HG02623 (cell line): ENCODE measurements at regions not wholly inside any gene's neighbourhood (a gene's known extent, or its start where the extent isn't known, plus 50 kb on each side); places are given as distances from the start of the nearest gene placed in this dataset.

Source experiments
- ATAC-seq: cut with Tn5 transposase; IDR thresholded peaks from one replicate; pipeline ENCODE4 v1.9.1; 2021; ENCODE audit warnings: moderate library complexity; ENCODE audit not compliant: unreplicated experiment

- no peak for ATAC-seq
Measured at GRCh38 chr2:64848945-64849344, 140.3 kb upstream of the SLC1A4 start.

DNA sequence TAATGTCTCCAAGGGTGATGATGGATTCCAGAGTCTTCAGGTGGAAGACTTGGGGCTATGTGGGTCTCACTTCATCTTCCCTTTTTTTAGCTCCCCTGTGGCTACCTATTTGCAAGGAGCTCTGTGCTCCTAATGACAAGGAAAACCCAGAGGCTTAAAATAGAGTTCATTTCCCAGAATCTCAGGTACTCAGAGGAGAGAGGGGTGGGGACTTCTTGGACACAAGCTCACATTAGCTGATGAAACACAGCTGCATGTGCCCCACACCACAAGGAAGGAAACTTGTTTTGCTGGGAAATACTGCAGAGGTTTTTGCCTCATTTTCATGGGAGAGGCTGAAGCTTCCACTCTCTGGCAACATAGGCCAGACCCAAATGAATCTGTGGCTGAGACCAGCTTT lies 138.6 kb upstream of the SLC1A4 start:
- no peak for ATAC-seq

DNA sequence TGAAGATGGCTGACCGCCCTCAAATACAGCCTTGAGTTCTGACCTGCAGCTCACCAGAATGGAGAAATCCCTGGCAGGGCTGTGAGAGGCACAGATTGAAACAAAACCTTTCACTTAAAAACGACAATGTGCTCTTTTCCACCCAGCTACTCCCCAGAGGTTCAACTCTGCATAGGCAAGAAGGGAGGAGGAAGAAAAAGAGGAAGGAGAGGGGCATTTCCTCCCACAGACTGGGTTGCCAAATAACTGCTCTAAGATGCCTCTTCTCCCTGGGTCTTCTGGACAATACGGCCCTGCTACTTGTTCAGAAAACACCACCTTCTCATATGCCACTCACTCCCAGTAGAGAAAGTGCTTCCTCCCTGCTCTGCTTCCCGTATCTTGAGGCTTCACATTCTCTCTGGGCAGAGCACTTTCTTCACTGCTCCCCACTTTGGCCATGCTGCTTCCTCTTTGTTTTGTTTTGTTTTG lies 136.4 kb upstream of the SLC1A4 start:
- ATAC-seq: no peak

- ATAC-seq: no peak
Measured at GRCh38 chr2:64853306-64853705, 135.9 kb upstream of the SLC1A4 start.

DNA sequence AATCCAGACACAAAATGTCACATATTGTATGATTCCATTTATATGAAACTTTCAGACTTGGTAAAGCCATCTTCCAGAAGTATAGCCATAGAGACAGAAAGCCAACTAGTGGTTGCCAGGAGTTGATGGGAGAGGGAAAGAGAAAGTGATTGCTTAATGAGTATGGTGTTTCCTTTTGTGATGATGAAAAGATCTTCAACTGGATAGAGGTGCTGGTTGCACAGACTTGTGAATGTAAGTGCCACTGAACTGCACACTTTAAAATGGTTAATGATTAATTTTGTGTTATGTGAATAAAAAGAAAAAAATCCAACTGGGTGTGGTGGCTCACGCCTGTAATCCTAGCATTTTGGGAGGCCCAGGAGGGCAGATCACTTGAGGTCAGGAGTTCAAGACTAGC lies 135.3 kb upstream of the SLC1A4 start:
- no peak for ATAC-seq

- no peak for ATAC-seq
Measured at GRCh38 chr2:64854773-64855237, 134.4 kb upstream of the SLC1A4 start.

DNA sequence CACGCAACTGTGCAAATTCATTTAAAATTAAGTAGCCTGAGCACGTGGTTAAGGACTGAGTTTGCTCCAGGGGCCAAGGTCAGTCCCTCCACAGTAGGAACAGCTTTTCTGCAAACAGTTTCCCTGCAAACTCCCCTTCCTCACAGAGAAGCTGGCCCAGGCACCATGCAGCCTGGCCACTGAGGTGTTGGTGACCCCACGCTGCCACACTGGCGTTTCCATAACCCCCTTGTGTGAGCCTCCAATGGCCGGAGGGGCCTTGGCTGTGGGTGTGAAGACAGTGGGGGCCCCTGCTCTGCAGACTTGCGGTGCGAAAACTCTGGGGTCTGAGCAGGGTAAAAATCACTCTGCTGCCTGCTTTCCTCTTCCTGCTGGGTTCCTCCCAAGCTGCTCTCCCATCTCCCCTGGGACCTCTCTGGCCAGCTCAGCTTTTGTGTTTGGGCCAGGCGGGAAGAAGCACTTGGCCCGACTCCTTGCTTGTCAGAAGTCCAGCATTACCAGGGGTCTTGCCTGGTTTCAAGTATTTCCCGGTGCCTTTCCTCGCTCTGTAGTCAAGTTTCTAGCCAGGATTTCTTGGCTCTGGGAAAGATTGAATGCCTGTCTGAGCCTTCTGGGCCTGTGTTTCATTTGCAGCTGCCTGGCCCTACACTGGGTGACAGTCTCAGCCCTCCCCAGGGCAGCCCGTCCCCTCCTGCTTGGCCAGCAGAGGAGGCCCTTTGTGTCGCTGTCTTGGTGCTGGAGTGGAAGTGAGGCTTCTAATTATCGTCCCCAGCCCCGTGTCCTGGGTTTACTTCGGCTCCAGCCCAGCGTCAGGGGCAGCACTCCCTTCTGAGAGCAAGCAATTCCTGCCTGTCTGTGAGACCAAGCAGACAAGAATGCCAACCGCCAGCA lies 131.4 kb upstream of the SLC1A4 start:
- no peak for ATAC-seq

DNA sequence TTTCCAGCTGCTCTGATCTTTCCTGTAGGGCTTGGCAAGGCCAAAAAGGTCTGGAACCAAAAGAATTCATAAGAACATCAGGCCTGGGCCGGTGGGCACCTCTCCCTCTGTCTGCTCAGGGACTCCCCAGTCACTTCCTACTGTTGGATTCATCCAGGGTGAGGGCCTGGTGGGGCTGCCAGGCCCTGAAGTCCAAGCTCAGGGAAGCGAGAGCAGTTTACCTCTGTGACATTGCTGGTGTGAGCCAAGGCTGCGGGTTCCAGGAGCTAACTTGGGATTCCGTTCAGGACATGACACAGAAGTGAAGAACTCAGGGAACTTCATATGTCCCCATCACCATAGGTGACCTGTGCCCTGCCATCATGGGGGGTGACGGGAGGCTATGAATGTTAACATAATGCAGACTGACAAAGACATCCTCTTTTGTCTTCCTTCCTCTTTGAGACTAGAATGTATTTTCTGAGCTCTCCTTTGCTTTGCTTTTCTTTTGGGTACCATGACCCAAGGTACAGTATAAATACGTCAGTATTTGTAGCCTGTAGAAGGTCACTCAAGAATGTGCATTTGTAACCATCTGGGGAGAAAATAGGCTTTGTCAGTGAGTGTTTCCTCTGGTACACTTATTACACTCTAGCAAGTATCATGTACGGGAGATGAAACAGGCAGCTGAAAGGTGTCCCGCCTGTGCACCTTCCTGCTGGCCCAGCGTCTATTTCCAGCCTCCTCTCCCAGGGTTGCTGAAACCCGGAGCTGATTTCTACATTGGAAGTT lies 130.5 kb upstream of the SLC1A4 start:
- no peak for ATAC-seq

GRCh38 chr2:64859312-64860212 lies 129.6 kb upstream of the SLC1A4 start:
- ATAC-seq: no peak

DNA sequence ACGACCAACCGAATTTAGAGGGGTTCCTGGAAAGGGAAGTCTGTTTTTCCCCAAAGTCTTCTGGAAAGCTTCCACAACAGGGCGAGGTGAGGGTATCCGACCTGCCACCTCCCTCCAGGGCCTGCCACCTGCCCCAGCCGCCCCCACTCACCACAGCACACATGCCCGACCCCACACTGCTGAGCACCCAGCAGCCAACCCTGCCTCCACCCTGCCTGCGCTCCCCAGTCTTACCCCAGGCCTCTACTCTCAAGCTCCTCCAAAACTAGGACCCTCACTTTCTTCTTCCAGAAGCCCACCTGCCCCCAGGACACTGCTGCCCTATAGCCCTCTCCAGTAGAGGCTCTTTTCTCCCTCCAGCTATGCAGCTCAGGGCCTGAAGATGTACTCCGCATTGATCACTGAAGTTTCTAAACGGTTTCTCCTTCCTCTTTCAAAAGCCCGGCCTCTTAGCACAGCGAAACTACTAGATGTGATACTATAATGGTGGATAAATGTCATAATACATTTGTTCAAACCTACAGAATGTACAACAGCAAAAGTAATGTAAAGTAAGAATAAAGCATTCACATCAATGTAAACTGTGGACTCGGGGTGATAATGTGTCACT lies 128.8 kb upstream of the SLC1A4 start:
- no peak for ATAC-seq

DNA sequence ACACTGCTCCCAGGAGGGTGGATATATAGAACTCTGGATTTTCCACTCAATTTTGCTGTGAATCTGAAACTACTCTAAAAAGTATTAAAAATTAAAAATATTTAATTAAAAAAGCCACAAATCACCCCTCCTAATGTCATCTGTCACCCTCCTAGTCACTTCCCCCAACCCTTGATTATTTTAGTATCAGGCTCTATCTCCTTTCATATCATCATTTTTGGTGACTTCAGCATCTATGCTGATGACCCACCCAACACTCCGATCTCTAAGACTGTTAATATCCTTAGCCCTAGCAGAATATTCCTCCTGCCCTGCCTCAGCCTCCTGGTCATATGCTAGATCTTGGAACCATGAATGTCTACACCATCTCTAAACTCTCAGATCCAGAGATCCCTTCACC lies 128.3 kb upstream of the SLC1A4 start:
- no peak for ATAC-seq

- no peak for ATAC-seq
Measured at GRCh38 chr2:64861452-64862397, 127.5 kb upstream of the SLC1A4 start.

- ATAC-seq: no peak
Measured at GRCh38 chr2:64862623-64863022, 126.6 kb upstream of the SLC1A4 start.

GRCh38 chr2:64863097-64863820 lies 125.9 kb upstream of the SLC1A4 start:
- ATAC-seq: no peak

GRCh38 chr2:64865073-64865830 lies 123.9 kb upstream of the SLC1A4 start:
- ATAC-seq: peak; percentile 51

GRCh38 chr2:64865831-64866345 lies 123.3 kb upstream of the SLC1A4 start:
- no peak for ATAC-seq

DNA sequence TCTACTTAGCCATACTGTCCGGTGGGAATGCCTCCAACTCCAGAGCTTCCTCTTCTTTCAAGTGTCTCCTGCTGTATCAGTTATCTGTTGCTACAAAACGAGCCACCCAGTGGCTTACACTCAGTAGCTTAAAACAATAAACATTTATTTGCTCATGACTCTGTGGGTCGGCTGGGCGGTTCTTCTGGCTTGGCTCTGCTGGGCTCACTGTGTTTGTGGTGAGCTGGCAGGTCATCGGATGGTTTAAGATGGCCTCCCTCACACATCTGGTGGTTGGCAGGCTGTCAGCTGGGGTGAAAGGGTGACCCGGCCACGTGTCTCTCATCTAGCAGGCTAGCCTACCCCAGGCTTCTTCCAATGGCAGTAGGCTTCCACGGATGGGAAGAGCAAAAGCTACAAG lies 122.4 kb upstream of the SLC1A4 start:
- no peak for ATAC-seq
